Astrocyte (in vitro differentiated cells and primary cell): ENCODE measurements at regions not wholly inside any gene's neighbourhood (a gene's known extent, or its start where the extent isn't known, plus 50 kb on each side); places are given as distances from the start of the nearest gene placed in this dataset.
"Not testable (repeated sequence)": the region's sequence is repeated elsewhere in the genome, so short reads cannot be mapped to it uniquely, and the experiment has no call there.

Source experiments
- DNase-seq: peaks from one replicate; pipeline ENCODE4 v3.0.0-alpha.2; 2010; ENCODE audit warnings: low read depth
- FAIRE-seq: peaks from 2 replicates; lab custom pipeline; 2011; peaks lifted over from hg19 to GRCh38; lab: Jason Lieb, UNC
- H2AFZ ChIP-seq: 2 replicates; pipeline ENCODE4 v1.6.0; 2012; ENCODE audit warnings: low read depth, low read length, inconsistent platforms
- H3K27ac ChIP-seq: 2 replicates; pipeline ENCODE4 v1.5.1; 2011; ENCODE audit warnings: low read depth, low read length, inconsistent platforms
- H3K27me3 ChIP-seq: 2 replicates; pipeline ENCODE4 v1.6.0; 2011; ENCODE audit warnings: low read length, inconsistent platforms; ENCODE audit not compliant: insufficient read depth
- H3K36me3 ChIP-seq: 2 replicates; pipeline ENCODE4 v1.5.1; 2011; ENCODE audit warnings: low read length, inconsistent platforms; ENCODE audit not compliant: insufficient read depth
- H3K4me1 ChIP-seq: 2 replicates; pipeline ENCODE4 v1.5.1; 2011; ENCODE audit warnings: low read length, inconsistent platforms; ENCODE audit not compliant: insufficient read depth
- H3K4me2 ChIP-seq: 2 replicates; pipeline ENCODE4 v1.6.0; 2012; ENCODE audit warnings: low read length, inconsistent platforms
- H3K4me3 ChIP-seq: 2 replicates; pipeline ENCODE4 v1.5.1; 2011; ENCODE audit warnings: low read depth, mild to moderate bottlenecking, low read length, inconsistent platforms; ENCODE audit not compliant: insufficient read depth
- H3K79me2 ChIP-seq: 2 replicates; pipeline ENCODE4 v1.6.0; 2012; ENCODE audit warnings: mild to moderate bottlenecking, low read length, inconsistent platforms; ENCODE audit not compliant: insufficient read depth
- H3K9ac ChIP-seq: 2 replicates; pipeline ENCODE4 v1.6.0; 2012; ENCODE audit warnings: mild to moderate bottlenecking, low read length, inconsistent platforms
- H3K9me3 ChIP-seq: 2 replicates; pipeline ENCODE4 v1.5.1; 2012; ENCODE audit warnings: low read depth, mild to moderate bottlenecking, low read length, inconsistent platforms; ENCODE audit not compliant: insufficient read depth
- H4K20me1 ChIP-seq: 2 replicates; pipeline ENCODE4 v1.6.0; 2012; ENCODE audit warnings: low read length, inconsistent platforms; ENCODE audit not compliant: insufficient read depth
- H3K27ac Mint-ChIP-seq: one replicate; pipeline ENCODE4 v1.8.0; 2021; ENCODE audit warnings: mild to moderate bottlenecking, mixed read lengths; ENCODE audit not compliant: unreplicated experiment
- H3K27me3 Mint-ChIP-seq: one replicate; pipeline ENCODE4 v1.8.0; 2021; ENCODE audit warnings: low read depth, mixed read lengths; ENCODE audit not compliant: unreplicated experiment
- H3K36me3 Mint-ChIP-seq: one replicate; pipeline ENCODE4 v1.8.0; 2021; ENCODE audit warnings: low read depth, mixed read lengths; ENCODE audit not compliant: unreplicated experiment
- H3K4me1 Mint-ChIP-seq: one replicate; pipeline ENCODE4 v1.8.0; 2021; ENCODE audit warnings: low read depth, mixed read lengths; ENCODE audit not compliant: unreplicated experiment
- H3K4me3 Mint-ChIP-seq: one replicate; pipeline ENCODE4 v1.8.0; 2021; ENCODE audit warnings: mild to moderate bottlenecking, moderate library complexity, mixed read lengths; ENCODE audit not compliant: unreplicated experiment
- H3K9me3 Mint-ChIP-seq: one replicate; pipeline ENCODE4 v1.8.0; 2021; ENCODE audit warnings: mild to moderate bottlenecking, mixed read lengths; ENCODE audit not compliant: unreplicated experiment

DNA sequence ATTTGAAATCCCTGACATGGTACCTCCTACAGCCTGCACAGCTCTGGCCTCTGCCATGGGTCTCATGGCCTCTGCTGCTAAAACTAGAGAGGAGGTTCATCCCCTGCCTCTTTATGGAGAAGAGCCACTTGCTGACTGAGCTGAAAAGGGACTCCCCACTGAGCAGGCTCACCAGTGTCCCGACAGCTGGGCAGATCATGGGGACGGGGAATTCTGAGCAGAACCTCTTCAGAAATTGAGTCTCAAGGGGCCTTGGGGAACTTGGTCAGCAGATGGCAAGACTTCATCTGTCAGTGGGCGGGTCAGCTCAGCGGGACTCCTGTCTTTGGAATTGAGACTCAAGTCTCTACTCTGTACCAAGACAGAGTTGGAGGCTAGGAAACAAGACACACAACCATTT, 95.7 kb downstream of the POTEC start:
- not testable (repeated sequence) for H3K9ac ChIP-seq, H3K4me3 ChIP-seq, H3K4me3 Mint-ChIP-seq, H3K4me1 Mint-ChIP-seq, FAIRE-seq, H3K36me3 ChIP-seq, H3K4me1 ChIP-seq, DNase-seq, H3K27me3 ChIP-seq, H3K4me2 ChIP-seq, H3K27ac ChIP-seq, H4K20me1 ChIP-seq, H3K9me3 Mint-ChIP-seq, H3K27me3 Mint-ChIP-seq, H3K79me2 ChIP-seq, H3K36me3 Mint-ChIP-seq, H3K9me3 ChIP-seq, H2AFZ ChIP-seq, H3K27ac Mint-ChIP-seq

DNA sequence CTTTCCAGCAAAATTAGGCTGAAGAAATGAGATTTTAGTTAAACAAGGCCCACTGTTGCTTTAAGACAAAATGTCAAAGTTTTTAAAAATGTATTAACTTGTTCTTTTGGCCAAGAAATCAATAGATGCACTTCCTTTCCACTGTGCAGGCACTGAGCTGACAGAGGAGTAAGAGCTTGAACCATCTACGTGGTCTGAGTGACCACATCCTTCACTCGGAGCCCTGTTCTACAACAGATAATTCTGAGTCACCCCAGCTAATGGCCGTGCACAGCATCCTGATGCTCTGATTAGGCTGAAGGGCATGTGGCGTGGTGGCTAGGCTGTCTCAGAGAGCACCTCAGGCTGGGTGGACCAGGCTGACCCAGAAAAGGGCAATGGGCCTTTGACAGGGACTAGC, 107.9 kb downstream of the POTEC start:
- not testable (repeated sequence) for DNase-seq, H2AFZ ChIP-seq, H3K4me3 ChIP-seq, H3K4me1 ChIP-seq, H3K27me3 Mint-ChIP-seq, H4K20me1 ChIP-seq, H3K4me1 Mint-ChIP-seq, H3K9ac ChIP-seq, H3K9me3 ChIP-seq, H3K4me3 Mint-ChIP-seq, H3K27me3 ChIP-seq, H3K79me2 ChIP-seq, FAIRE-seq, H3K27ac Mint-ChIP-seq, H3K36me3 Mint-ChIP-seq, H3K36me3 ChIP-seq, H3K27ac ChIP-seq, H3K9me3 Mint-ChIP-seq, H3K4me2 ChIP-seq

DNA sequence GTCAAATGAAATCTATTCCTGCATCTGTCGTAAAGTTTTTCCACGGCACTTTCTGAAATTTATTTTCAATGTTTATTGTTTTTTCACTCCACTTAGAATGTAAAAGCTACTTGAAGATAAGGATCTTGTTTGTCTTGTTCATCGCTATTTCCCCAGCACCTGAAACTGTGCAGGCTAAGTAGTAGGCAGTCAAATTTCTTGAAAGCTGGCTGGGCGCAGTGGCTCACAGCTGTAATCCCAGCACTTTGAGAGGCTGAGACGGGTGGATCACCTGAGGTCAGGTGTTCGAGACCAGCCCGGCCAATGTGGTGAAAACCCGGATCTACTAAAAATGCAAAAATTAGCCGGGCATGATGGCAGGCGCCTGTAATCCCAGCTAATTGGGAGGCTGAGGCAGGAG, 111.0 kb downstream of the POTEC start:
- DNase-seq, H4K20me1 ChIP-seq, H3K4me3 ChIP-seq, H3K9me3 Mint-ChIP-seq, H3K4me3 Mint-ChIP-seq, H3K36me3 ChIP-seq, H3K9me3 ChIP-seq, H3K27me3 Mint-ChIP-seq, H3K4me2 ChIP-seq, H3K4me1 Mint-ChIP-seq, H3K4me1 ChIP-seq, H2AFZ ChIP-seq, H3K79me2 ChIP-seq, H3K27ac ChIP-seq, H3K27ac Mint-ChIP-seq, H3K36me3 Mint-ChIP-seq, FAIRE-seq, H3K27me3 ChIP-seq, H3K9ac ChIP-seq: not testable (repeated sequence)

DNA sequence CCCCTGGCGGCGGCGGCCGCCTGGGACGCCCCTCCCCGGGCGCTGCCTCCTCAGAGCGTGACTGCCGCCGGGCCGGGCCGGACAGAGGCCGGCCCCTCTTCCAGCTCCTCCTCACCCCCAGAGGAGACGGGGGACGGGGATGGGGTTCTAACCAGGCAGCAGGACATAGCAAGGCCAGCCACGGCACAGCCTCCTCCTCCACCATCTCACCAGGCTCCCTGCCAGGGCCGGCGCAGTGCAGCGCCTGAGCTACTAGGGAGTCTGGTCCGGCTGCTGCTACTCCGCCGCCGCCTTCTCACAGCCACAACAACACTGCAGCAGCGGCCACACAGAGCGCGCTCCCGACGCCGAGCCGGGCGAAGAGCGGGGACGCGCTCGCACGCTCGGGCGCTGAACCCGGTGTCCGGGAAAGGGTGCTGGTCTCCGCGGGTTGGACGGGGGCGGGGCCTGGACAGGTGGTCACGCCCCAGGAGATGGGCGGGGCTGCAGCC, 112.3 kb downstream of the POTEC start:
- FAIRE-seq, H3K27ac ChIP-seq, DNase-seq, H3K9me3 ChIP-seq, H3K36me3 ChIP-seq, H3K27ac Mint-ChIP-seq, H3K36me3 Mint-ChIP-seq, H3K4me1 Mint-ChIP-seq, H3K27me3 ChIP-seq, H3K27me3 Mint-ChIP-seq, H3K9me3 Mint-ChIP-seq, H3K4me1 ChIP-seq, H3K79me2 ChIP-seq, H3K9ac ChIP-seq, H4K20me1 ChIP-seq: not testable (repeated sequence)
- peak overlapping the region; percentile 73 for H3K4me3 Mint-ChIP-seq
- H3K4me3 ChIP-seq: peak overlapping the region; percentile 37
- peak overlapping the region; percentile 52 for H2AFZ ChIP-seq
- peak overlapping the region; percentile 66 for H3K4me2 ChIP-seq

DNA sequence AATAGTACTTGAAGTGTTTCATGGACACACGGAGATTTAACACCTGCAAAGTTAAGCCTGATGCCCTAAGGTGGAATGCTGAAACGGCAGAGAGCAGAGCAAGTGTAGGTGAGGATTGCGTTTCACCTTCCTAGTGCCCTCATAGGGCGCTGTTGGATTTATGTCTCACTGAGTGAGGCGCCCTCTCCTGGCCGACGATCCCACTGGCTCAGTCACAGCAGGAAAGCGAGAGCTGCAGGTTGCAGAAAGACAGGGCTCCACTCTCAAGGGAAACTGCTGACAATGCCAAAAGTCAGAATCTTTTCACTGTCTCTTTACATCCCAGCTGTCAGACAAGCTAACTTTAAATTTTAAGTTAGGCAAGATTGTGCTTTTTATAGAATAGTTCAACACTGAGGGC, 127.6 kb downstream of the POTEC start:
- not testable (repeated sequence) for H3K36me3 Mint-ChIP-seq, H3K27ac Mint-ChIP-seq, H3K27ac ChIP-seq, H3K9ac ChIP-seq, H3K4me1 Mint-ChIP-seq, H3K4me3 Mint-ChIP-seq, H3K36me3 ChIP-seq, H2AFZ ChIP-seq, H3K27me3 Mint-ChIP-seq, H3K4me1 ChIP-seq, H4K20me1 ChIP-seq, DNase-seq, H3K9me3 ChIP-seq, H3K4me2 ChIP-seq, H3K27me3 ChIP-seq, FAIRE-seq, H3K79me2 ChIP-seq, H3K4me3 ChIP-seq, H3K9me3 Mint-ChIP-seq

DNA sequence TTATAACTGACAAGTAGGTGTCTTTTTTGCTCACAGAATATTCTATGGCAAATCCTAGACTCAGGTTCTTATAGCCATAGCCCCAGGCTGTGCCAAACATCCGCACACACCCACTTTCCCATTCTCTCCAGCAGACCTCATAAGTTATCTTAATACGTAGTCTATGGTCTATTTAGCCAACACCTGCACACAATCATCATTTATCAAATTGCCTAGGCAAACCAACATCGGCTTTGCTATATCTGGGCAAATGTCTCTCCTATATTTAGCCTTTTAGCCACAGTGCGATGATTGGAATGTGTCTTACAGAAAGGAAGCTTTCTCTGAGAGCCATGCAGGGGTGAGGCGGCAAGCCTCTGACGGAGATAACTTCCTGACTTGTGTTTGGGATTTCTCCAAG, 128.0 kb downstream of the POTEC start:
- not testable (repeated sequence) for H3K27me3 ChIP-seq, DNase-seq, H3K4me1 ChIP-seq, H3K4me3 Mint-ChIP-seq, FAIRE-seq, H3K4me1 Mint-ChIP-seq, H3K9ac ChIP-seq, H3K4me2 ChIP-seq, H3K36me3 Mint-ChIP-seq, H3K9me3 Mint-ChIP-seq, H3K79me2 ChIP-seq, H3K27me3 Mint-ChIP-seq, H3K36me3 ChIP-seq, H3K9me3 ChIP-seq, H3K27ac ChIP-seq, H3K4me3 ChIP-seq, H4K20me1 ChIP-seq, H2AFZ ChIP-seq, H3K27ac Mint-ChIP-seq
